ENCODE measurements at regions not wholly inside any gene's neighbourhood (a gene's known extent, or its start where the extent isn't known, plus 50 kb on each side); places are given as distances from the start of the nearest gene placed in this dataset.

GRCh38 chr19:28176193-28176592, 1036.8 kb downstream of the UQCRFS1 start:
- H3K4me3 Mint-ChIP-seq, result no peak overlapping the region
- Histone ChIP-seq H2BK12ac (ENCODE audit: insufficient read length, low read depth, low read length) (no peak overlapping the region), H2BK5ac (ENCODE audit: insufficient read length, low read length) (no peak overlapping the region), H2BK120ac (ENCODE audit: low read depth, low read length, poor library complexity, severe bottlenecking) (no peak overlapping the region), H3K27ac (ENCODE audit: insufficient read length, low read depth, low read length) (no peak overlapping the region), H3T11ph (ENCODE audit: low read length) (no peak overlapping the region), H4K91ac (ENCODE audit: insufficient read length, low read depth, low read length) (no peak overlapping the region), H3K79me2 (ENCODE audit: insufficient read depth, low read length) (no peaks in the 10 kb centered on the region), H2AK5ac (ENCODE audit: insufficient read length, low read length) (no peak overlapping the region), H3K4me1 (ENCODE audit: insufficient read depth, low read length) (no peaks in the 10 kb centered on the region), H3K27me3 (ENCODE audit: insufficient read depth, low read length) (no peaks in the 10 kb centered on the region), H3K9ac (ENCODE audit: extremely low read depth, insufficient read length, low read length) (no peak overlapping the region), H3K4me2 (ENCODE audit: insufficient read depth, insufficient read length, low read length) (no peak overlapping the region), H4K8ac (replicated peaks; ENCODE audit: insufficient read length, low read depth, low read length) (no peak overlapping the region), H4K5ac (ENCODE audit: insufficient read length, low read depth, low read length) (no peak overlapping the region), H3K23ac (ENCODE audit: insufficient read length, low read depth, low read length) (no peak overlapping the region), H4K20me1 (ENCODE audit: control insufficient read depth, insufficient read depth, insufficient read length) (no peaks in the 10 kb centered on the region), H2BK20ac (ENCODE audit: low read depth, low read length, poor library complexity, severe bottlenecking) (no peak overlapping the region), H3K79me1 (ENCODE audit: insufficient read depth, low read depth, low read length, poor library complexity, severe bottlenecking) (no peaks in the 10 kb centered on the region), H3K18ac (ENCODE audit: insufficient read length, low read depth, low read length) (no peak overlapping the region), H3K56ac (ENCODE audit: insufficient read length, low read depth, low read length) (no peak overlapping the region), H3K9me3 (ENCODE audit: control insufficient read depth, low read depth, low read length) (peaks cover 13% of the 10 kb centered on the region), H2BK15ac (ENCODE audit: low read depth, low read length) (no peak overlapping the region), H3K14ac (ENCODE audit: insufficient read depth, low read length) (no peak overlapping the region), H2AFZ (ENCODE audit: low read length) (no peak overlapping the region), H3K4ac (ENCODE audit: low read depth, low read length) (no peak overlapping the region), H3K23me2 (ENCODE audit: insufficient read length, low read depth, low read length, poor library complexity, severe bottlenecking) (no peaks in the 10 kb centered on the region)
- H3K36me3 Mint-ChIP-seq (ENCODE audit: insufficient read depth in 1 of 3, low read depth in 3 of 3), result peaks cover 25 to 39% (median 26%) of the 10 kb centered on the region in 3 experiments
- peaks cover 6 to 8% of the 10 kb centered on the region in 2 experiments; a peak in 3 of 4 replicates for H3K4me1 Mint-ChIP-seq
- WGBS (ENCODE audit: extremely low coverage, insufficient read length, low lambda C conversion rate), result no CpG with 5 or more reads among the region's 1 CpG
- H3K9me3 Mint-ChIP-seq, result peaks cover 37 to 45% of the 10 kb centered on the region in 2 experiments
- H3K27me3 Mint-ChIP-seq (ENCODE audit: low read depth), result peaks cover 6% of the 10 kb centered on the region
- TF ChIP-seq CTCF (conservative IDR thresholded peaks at IDR 0.05), result no peak
- no peak overlapping the region for H3K27ac Mint-ChIP-seq
- no peak for DNase-seq
